RCC 7860 (cell line): ENCODE measurements at regions not wholly inside any gene's neighbourhood (a gene's known extent, or its start where the extent isn't known, plus 50 kb on each side); places are given as distances from the start of the nearest gene placed in this dataset.

ENCODE experiments used
- DNase-seq: peaks from one replicate; pipeline ENCODE4 v3.0.0-alpha.2; 2015; ENCODE audit warnings: low spot score
- FAIRE-seq: peaks from 2 replicates; lab custom pipeline; 2012; peaks lifted over from hg19 to GRCh38; lab: Jason Lieb, UNC

DNA sequence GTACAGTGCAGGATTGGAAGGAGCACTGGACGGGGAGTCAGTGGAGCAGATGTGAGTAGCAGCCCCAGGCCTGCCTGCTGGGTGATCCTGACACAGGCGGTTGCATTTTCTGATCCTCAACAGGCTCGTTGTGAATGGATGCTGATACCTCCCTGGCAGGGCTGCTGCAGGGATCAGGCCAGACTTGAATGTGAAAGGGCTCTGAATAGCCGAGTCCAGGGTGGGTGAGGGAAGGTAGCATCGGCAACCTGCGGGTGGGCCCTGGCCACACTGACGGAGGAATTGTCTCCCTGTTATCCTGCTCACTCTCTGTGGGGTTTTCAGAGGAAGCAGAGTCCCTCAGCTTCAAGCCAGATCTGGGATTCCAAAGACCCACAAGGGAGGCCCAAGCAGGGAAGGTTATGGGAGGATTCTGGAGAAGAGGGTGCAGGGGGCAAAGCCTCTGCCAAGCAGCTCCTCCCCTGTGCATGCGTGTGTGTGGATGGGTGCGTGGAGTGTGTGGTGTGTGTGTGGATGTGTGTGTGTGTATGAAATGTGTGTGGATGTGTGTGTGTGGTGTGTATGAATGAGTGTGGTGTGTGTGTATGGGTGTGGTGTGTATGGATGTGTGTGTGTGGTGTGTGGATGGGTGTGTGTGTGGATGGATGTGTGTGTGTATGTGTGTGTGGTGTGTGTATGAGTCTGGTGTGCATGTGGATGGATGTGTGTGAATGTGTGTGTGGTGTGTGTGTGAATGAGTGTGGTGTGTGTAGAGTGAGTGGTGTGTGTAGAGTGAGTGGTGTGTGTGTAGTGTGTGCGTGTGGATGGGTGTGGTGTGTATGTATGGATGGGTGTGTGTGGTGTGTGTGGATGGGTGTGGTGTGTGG, 100.3 kb downstream of the UBIAD1 start:
- FAIRE-seq = no peak
- DNase-seq = no peak

DNA sequence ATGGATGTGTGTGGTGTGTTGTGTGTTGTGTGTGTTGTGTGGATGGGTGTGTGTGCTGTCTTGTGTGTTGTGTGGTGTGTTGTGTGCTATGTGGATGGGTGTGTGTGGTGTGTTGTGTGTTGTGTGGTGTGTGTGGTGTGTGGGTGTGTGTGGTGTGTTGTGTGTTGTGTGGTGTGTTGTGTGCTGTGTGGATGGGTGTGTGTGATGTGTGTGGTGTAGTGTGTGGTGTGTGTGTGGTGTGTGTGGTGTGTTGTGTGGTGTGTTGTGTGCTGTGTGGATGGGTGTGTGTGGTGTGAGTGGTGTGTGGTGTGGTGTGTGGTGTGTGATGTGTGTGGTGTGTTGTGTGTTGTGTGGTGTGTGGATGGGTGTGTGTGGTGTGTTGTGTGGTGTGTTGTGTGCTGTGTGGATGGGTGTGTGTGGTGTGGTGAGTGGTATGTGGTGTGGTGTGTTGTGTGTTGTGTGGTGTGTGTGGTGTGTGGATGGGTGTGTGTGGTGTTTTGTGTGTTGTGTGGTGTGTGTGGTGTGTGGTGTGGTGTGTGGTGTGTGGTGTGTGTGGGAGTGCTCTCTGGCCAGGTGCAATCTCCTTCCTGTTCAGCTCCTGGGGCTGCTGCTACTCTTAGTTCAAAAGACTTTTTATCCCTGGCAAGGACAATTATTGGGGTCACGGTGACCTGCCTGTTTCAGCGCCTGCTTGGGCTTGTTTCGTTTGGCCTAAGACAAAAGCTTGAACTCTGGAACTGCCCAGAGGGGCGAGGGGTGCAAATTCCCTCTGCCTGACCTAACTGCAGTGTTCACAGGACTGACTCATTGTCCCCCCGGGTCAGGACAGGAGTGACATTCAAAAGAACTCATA, 101.1 kb downstream of the UBIAD1 start:
- DNase-seq (no peak), FAIRE-seq (no peak)

DNA sequence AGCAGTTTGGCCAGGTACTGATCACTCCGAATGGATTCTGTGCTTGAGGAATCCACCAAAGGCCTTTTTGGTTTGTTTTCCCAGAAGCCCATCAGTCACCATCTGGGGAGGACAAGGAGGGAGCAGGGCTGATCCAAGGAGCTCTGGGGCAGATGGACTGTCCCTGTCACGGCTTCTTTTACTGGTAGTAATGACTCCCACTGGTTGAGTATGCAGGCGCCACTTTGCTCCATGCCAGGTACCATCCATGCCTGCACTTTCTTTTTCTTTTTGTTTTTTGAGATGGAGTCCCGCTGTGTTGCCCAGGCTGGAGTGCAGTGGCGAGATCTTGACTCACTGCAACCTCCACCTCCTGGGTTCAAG, 101.7 kb downstream of the UBIAD1 start:
- DNase-seq = no peak
- no peak for FAIRE-seq

DNA sequence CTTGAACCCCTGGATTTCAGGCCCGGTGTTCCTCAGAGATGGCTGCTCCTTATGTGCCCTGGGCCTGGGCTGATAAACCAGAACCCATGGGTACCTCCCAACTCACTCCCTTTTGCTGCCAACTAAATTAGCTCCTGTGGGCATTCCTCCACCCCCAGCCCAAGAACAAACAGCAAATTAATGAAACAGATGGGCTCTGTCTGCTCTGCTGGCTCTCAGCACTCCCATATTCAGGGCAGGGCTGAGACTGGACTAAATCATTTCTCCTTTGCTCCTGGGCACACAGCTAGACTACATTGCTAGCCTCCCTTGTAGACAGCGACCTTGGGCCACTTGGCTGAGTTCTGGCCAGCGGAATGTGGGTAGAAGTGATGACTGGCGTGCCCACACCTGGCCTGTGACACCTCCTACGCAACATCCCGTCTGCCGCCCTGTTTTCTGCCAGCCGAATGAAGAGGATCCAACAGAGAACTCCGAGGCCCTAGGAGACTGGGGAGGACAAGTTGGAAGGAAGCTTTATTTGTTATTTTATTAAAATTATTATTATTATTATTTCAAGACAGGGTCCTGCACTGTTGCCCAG, 101.9 kb upstream of the DISP3 start:
- FAIRE-seq (no peak), DNase-seq (no peak)

DNA sequence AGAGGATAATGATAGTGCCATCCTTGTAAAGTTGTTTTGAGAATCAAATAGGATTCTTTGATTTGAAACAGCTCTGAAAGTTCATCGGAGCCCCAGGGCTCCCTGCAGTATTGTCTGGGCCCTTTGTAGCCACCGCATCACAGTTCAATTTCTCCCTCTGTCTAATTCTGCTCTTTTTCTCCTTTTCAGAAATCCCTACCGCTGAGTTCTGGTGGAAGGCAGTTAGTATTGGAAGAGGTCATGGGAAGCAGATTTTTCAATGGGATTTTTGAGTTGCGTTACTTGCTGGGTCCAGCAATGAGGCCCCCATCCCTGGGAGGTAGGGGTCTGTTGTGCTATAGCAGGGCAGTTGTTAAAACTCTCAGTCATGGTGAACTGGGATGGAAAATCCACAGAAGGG, 101.0 kb upstream of the DISP3 start:
- no peak for FAIRE-seq
- DNase-seq = no peak

DNA sequence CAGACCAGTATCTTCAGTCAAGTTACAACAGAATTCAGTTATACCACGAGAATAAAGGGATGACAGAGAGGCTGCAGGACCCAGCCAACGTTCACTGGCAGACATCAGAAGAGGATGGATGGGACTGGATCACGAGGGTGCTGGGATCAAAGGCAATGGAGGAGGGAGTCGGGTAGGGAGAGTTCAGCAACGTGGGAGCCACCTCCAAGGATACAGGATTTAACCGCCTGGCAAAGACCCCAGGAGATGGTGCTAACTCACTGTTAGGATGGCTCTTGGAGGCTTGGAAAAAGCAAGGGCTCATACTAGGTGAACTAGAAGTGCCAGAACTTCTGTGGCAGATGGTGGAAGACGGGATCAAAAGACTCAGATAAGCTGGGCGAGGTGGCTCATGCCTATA, 99.1 kb upstream of the DISP3 start:
- DNase-seq (no peak), FAIRE-seq (no peak)

DNA sequence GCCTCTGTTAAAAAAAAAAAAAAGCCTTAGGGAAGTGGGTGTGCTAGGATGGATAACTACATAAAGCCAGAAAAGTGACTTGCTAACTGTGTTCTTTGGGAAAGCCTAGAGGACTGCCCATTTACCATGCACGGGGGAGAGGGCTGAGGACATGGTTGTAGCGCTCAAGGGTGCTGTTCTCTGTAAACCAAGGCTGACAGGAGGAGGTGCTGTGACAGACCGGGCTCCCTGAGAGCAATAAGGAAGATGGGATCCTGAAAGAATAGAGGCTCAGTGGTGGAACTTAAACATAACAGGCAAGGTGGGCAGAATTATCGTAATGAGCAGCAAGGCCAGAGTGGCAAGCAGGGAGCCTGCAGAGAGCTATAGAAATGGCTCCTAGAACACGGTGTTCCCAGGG, 98.5 kb upstream of the DISP3 start:
- no peak for FAIRE-seq
- no peak for DNase-seq

DNA sequence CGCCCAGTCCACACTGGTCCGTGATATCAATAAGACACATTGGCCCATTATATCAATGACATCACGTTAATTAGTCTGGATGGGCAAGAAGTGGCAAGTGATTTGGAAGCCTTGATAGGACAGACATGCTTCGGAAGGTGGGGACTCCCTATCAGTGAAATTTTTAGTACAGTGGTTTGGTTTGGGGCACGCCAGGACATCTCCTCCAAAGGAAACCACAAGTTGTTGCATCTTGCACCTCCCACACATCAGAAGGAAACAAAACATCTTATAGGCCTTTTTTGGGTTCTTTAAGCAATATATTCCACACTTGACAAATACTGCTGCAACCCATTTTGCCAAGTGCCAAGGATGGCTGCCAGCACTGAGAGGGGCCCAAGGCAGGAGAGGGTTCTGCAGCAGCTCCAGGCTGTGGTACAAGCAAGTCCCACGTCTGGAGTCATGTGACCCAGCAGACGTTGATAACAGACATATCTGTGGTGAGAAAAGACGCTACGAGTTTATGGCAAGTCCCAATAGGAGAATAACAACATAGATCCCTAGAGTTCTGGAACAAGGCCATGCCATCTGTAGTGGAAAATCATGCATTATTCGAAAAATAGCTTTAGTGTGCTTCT, 95.3 kb upstream of the DISP3 start:
- DNase-seq (no peak), FAIRE-seq (no peak)

DNA sequence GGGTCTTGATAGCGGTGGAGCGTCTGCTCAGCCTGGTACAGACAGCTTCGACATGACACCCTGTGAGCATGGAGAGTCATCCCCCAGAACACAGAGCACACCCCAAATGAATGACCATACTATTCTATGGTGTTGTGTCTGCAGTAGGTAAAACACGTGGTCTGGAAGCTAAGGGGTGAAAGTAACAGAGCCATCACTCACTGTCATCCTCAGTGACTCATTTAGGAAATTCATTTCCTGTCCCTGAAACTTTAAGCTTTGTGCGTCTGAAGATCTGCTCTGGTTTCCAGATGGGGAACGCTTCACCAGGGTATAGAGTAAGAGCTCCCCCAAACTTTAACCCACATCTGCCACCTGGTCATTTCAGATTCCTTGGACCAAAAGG, 94.8 kb upstream of the DISP3 start:
- FAIRE-seq (no peak), DNase-seq (peak; percentile 28)

DNA sequence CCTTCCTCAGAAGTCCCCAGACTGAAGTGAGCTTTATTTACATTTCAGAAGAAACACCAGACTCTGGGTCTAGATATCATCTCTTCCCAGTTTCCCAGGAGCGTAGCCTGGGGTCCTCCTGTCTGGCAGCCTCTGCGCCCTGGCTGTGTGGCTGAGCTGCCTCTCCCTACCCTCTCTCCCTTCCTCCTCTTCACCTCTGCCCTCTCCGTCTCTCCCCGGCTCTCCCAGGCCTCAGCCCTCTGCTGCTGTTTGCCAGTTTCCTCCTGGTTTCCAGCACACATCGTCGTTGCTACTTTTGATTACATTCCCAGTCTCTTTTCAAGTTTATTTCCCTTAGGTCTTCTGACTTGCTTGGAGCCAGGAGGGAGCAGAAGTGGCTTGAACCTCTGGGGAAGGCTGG, 91.1 kb upstream of the DISP3 start:
- DNase-seq (no peak), FAIRE-seq (no peak)

DNA sequence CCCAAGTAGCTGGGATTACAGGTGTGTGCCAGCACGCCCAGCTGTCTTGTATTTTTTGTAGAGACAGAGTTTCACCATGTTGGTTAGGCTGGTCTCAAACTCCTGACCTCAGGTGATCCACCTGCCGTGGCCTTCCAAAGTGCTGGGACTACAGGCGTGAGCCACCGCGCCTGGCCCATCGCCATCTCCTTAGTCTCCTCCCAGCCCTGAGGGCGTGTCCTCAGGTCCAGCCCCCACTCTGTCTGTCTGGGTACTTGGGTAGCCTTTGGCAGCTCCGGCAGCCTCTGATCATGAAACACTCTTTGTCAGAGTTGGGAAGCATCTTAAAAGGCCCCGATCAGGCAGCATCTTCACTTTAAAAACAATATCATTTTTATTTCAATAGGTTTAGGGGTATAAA, 90.3 kb upstream of the DISP3 start:
- FAIRE-seq (no peak), DNase-seq (no peak)

DNA sequence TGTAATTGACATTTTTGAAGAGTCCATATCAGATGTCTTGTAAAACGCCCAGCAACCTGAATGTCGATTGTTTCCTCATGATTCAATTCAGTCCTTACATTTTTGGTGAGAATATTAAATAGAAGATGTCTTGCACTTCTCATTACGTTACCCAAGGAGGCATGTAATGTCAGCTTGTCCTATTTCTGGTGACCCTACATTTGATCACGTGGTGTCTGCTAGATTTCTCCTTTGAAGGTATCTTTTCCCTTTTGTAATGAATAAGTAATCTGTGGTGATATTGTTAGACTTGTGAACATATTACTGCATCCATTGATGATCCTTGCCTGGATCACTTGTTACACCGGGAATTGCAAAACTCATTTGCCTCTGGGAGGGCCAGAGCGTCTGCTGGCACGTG, 87.6 kb upstream of the DISP3 start:
- FAIRE-seq = no peak
- no peak for DNase-seq

DNA sequence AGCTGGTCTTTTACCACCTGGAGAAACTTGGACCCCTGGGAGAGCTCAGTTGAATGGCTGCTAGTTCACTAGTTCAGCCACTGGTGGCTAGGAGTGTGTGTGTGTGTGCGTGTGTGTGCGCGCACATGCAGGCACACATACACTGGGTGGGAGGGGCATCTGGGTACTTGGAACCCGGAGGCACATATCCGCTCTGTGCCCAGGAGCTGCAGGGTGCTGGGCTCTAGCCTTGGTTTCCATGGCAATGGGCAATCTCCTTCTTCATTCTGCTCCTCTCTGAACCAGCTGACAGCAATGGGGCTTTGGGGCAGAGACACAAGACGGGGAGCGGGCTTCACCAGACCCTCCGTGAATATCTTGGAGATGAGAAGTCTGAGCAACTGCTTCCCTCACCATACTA, 87.1 kb upstream of the DISP3 start:
- FAIRE-seq (no peak), DNase-seq (no peak)

DNA sequence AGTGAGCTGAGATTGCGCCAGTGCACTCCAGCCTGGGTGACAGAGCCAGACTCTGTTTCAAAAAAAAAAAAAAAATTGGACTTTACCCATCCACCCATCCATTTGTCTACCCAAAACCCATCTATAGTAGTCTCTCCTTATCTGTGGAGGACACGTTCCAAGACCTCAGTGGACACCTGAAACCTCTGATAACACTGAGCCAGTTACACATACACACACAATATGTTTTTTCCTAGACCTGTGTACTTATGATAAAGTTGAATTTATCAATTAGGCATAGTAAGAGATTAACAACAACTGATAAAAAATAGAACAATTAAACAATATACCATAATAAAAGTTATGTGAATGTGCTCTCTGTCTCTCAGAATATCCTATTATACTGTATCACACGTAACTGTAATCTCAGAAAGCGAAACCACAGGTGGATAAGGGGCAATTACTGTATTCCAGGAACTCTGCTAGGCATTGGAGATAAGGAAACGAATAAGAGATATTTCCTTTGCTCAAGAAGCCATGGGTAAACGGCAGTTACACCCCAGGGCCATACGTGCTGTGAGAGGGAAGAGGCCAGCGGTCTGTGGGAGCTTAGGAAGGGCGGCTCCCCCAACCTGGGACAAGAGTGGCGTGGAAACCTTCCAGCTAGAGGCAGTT, 84.2 kb upstream of the DISP3 start:
- FAIRE-seq (no peak), DNase-seq (no peak)

DNA sequence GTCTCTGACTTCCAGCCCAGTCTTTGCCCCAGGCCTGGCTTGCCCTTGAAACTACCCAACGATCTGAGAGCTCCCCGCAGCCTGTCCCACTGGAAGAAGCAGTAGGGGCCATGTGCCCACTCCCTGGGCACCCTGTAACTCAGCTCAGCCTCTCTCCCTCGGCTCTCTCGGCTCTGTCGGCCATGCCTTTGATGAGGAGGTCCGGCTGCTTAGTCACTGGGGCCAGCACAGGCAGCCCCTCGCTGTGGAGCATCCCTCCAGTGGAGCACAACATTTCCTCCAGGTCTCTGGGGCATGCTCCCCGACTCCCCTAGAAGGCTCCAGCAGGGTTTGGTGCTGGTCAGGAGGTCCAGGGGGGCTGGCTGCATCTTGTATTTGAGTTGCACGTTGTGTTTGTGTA, 83.3 kb upstream of the DISP3 start:
- no peak for FAIRE-seq
- no peak for DNase-seq

DNA sequence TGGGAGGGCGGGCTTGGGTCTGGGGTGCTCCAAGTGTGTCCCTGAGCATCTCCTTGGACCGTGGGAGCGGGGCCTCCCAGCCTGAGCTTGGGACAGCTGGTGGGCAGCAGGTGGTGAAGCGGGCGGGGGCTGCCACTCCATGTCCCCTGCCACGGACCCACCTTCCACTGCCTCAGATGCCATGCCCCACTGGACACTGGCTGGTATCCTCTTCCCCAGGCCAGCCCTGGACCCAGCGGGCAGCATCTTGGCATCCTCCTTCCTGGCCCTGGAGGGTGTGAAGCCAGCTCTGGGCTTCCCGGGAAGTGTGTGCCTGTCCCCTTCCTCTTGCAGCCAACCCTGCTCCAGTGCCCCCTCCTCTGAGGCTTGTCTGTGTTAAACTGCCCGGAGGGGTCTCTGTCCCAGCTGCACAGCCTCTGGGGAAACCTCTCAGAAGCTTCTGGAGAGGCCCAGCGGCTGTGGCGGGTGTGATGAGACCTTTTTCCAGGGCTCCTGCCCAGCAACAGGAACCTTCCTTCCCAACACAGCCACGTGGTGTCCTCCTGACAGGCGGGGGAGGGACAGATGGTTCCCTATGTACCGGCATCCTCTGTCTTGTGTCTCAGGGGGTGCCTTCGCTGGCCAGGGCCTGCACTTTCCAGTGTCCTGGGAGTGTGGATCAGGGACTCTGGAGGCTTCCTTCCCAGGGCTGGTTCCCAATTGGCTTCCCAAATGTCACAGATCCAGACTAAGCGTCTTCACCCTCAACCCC, 81.6 kb upstream of the DISP3 start:
- FAIRE-seq (no peak), DNase-seq (no peak)

DNA sequence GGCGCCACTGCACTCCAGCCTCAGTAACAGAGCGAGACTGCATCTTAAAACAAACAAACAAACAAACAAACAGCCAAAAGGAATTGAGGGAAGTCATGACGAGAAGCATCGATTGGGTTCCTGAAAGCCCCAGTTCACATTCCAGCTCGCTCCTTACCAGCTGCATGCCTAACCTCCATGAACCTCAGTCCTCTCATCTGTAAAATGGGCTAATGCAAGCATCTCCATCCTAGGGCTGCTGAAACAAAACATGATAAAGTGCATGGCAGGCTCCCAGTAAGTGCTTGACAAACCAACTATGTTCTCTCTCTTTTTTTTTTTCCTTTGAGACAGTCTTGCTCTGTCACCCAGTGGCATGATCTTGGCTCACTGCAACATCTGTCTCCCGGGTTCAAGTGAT, 79.7 kb upstream of the DISP3 start:
- no peak for FAIRE-seq

DNA sequence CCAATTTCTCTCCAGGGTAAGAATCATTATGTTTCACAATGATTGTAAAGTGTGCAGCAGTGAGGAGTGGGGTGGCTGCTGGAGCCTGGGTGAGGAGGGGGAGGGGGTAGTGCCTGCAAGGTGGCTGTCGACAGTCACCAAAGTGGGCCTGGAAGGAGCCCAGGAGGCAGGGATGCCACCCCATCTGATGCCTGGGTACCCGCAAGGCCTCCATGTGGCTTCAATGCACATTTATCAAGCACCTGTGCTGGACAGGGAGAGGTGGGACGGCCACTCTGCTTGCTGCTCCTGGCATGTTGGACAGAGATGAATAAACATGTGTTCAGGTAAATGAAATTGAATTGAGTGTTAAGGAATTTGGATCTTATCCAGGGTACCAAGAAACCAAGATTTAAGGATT, 78.8 kb upstream of the DISP3 start:
- FAIRE-seq (no peak), DNase-seq (no peak)

More for the DNA sequence above, 79.7 kb upstream of the DISP3 start:
- DNase-seq = no peak

DNA sequence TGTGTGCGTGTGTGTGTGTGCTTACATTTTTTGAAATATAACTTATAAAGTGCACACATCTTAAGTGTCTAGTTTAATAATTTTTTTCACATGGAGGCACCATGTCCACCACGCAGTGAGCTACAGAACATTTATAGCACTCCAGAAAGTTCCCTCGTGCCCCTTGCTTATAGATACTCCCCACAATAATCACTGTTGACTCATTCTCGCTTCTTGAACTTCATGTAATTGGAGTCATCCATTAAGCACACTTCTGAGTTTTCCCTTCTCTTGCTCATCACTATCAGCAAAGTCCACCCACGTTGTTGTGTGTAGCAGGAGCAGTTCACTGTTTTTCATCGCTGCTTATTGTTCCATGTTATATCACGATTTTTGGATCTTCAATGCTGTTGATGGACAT, 78.4 kb upstream of the DISP3 start:
- DNase-seq = no peak
- no peak for FAIRE-seq

DNA sequence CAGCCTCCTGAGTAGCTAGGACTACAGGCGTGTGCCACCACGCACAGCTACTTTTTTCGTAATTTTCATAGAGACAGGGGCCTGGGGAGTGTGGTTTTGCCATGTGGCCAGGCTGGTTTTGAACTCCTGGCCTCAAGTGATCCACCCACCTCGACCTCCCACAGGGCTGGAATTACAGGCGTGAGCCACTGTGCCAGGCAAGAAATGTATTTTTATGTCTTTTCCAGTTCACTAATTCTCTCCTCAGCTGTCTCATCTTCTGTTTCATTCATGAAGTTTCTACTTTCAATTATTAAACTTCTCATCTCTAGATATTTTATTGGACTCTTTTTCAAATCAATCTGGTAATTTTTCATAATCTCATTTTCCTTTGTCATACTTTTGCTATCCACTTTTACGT, 72.1 kb upstream of the DISP3 start:
- FAIRE-seq = no peak

More for the DNA sequence above, 72.1 kb upstream of the DISP3 start:
- DNase-seq = no peak
